Panc1 (cell line): ENCODE measurements at regions not wholly inside any gene's neighbourhood (a gene's known extent, or its start where the extent isn't known, plus 50 kb on each side); places are given as distances from the start of the nearest gene placed in this dataset.

Experiments used
- ATAC-seq: fragments of 200-7000 bp; cut with Tn5 transposase; 2 replicates; pipeline ENCODE4 v1.9.1; 2020; ENCODE audit warnings: mild to moderate bottlenecking, moderate library complexity
- BruUV-seq: library from RNA; stranded (reverse); fragments of 400-500 nt; replicated peaks from 2 replicates; lab custom pipeline; 2021; lab: Mats Ljungman, UMichigan
- CTCF ChIA-PET: fragments of 300-600 bp; sonication (Branson Sonifier 250); formaldehyde crosslinking; loops from one replicate; lab custom pipeline; 2022; ENCODE audit warnings: antibody characterized with exemption; lab: Charles Lee
- POLR2A ChIA-PET: fragments of 300-600 bp; sonication (Branson Sonifier 250); formaldehyde crosslinking; loops from one replicate; lab custom pipeline; 2022; ENCODE audit warnings: antibody characterized with exemption; lab: Charles Lee
- DNase-seq: peaks from one replicate; pipeline ENCODE4 v3.0.0-alpha.2; 2010; ENCODE audit warnings: low read depth, low spot score
- H3K27ac ChIP-seq: 2 replicates; pipeline ENCODE4 v1.5.1; 2011; ENCODE audit warnings: mild to moderate bottlenecking, low read length, inconsistent platforms
- H3K27me3 ChIP-seq: fragments of 200-500 bp; sonication (Bioruptor generic); 2 replicates; pipeline ENCODE4 v1.6.0; 2014; ENCODE audit warnings: low read length, inconsistent platforms; ENCODE audit not compliant: control insufficient read depth, insufficient read depth
- H3K36me3 ChIP-seq: fragments of 200-500 bp; sonication (Bioruptor generic); 2 replicates; pipeline ENCODE4 v1.5.1; 2014; ENCODE audit warnings: inconsistent platforms, mild to moderate bottlenecking, low read length, moderate library complexity; ENCODE audit not compliant: control insufficient read depth, insufficient read depth
- H3K4me1 ChIP-seq: 2 replicates; pipeline ENCODE4 v1.5.1; 2011; ENCODE audit warnings: inconsistent platforms, mild to moderate bottlenecking, low read length, moderate library complexity; ENCODE audit not compliant: control insufficient read depth, insufficient read depth
- H3K4me3 ChIP-seq, 2 experiments: 2 replicates each; pipeline ENCODE4 v1.5.1; 2011 to 2012; ENCODE audit warnings: low read depth in 2 of 2, low read length in 2 of 2, mild to moderate bottlenecking in 2 of 2, inconsistent platforms in 1 of 2, moderate library complexity in 1 of 2
- H3K9me3 ChIP-seq: fragments of 200-500 bp; sonication (Bioruptor generic); 2 replicates; pipeline ENCODE4 v1.5.1; 2014; ENCODE audit warnings: low read depth, mild to moderate bottlenecking, inconsistent platforms, low read length, moderate library complexity; ENCODE audit not compliant: control insufficient read depth, insufficient read depth
- CTCF ChIP-seq: fragments of 450-650 bp; IDR thresholded peaks from 2 replicates; pipeline ENCODE4 v1.5.1; 2017; ENCODE audit warnings: mild to moderate bottlenecking
- POLR2AphosphoS5 ChIP-seq: IDR thresholded peaks from 2 replicates; pipeline ENCODE4 v1.6.1; 2012; ENCODE audit warnings: mild to moderate bottlenecking, low read depth, low read length, moderate library complexity
- REST ChIP-seq, 2 experiments: IDR thresholded peaks; 2 replicates each; pipeline ENCODE4 v1.6.1; 2011 to 2012; ENCODE audit warnings: low read depth in 2 of 2, control low read depth in 1 of 2, low read length in 1 of 2, mild to moderate bottlenecking in 1 of 2, moderate library complexity in 1 of 2; ENCODE audit not compliant: insufficient read depth in 1 of 2
- SIN3A ChIP-seq: IDR thresholded peaks from 2 replicates; pipeline ENCODE4 v1.6.1; 2012; ENCODE audit warnings: low read depth, mild to moderate bottlenecking, low read length, moderate library complexity, borderline replicate concordance; ENCODE audit not compliant: insufficient read depth
- TCF7L2 ChIP-seq: IDR thresholded peaks from 2 replicates; pipeline ENCODE4 v1.6.1; 2011; ENCODE audit warnings: mild to moderate bottlenecking, low read depth, low read length, inconsistent platforms
- in situ Hi-C: cut with HindIII; loops from 2 replicates; pipeline ENCODE4 v1.10.0; 2016; ENCODE audit warnings: low sequenced_read_pairs, low pct_unique_long_range_greater_than_20kb
- intact Hi-C: fragments of 100-400 bp; cut with micrococcal nuclease; formaldehyde crosslinking; loops from one replicate; pipeline ENCODE4 v1.10.0; 2022; ENCODE audit not compliant: unreplicated experiment

- intact Hi-C loops (no loop called here), in situ Hi-C loops (no loop called here)
- Histone ChIP-seq H3K27me3 (no peaks in the 10 kb centered on the region), H3K4me1 (no peaks in the 10 kb centered on the region), H3K4me3 (no peak overlapping the region), H3K9me3 (no peaks in the 10 kb centered on the region), H3K27ac (no peak overlapping the region), H3K36me3 (no peaks in the 10 kb centered on the region)
- no TSS peak for BruUV-seq
- ChIA-PET POLR2A (no interaction called here), CTCF (no interaction called here)
- TF ChIP-seq POLR2AphosphoS5: no peak
- no peak for TF ChIP-seq SIN3A
- TF ChIP-seq TCF7L2: no peak
- TF ChIP-seq REST (IDR thresholded peaks at IDR 0.05; ENCODE audit: insufficient read depth in 1 of 2, low read depth in 2 of 2, low read length in 1 of 2): no peak
- TF ChIP-seq CTCF: no peak
- ATAC-seq (no peak), DNase-seq (no peak)
Measured at GRCh38 chr12:127899971-127900370, 367.0 kb upstream of the TMEM132C start.

- ATAC-seq (no peak), DNase-seq (no peak)
- intact Hi-C loops (no loop called here), in situ Hi-C loops (no loop called here)
- Histone ChIP-seq H3K27ac (no peak overlapping the region), H3K27me3 (no peaks in the 10 kb centered on the region), H3K4me3 (no peak overlapping the region), H3K4me1 (no peaks in the 10 kb centered on the region), H3K36me3 (no peaks in the 10 kb centered on the region), H3K9me3 (no peaks in the 10 kb centered on the region)
- BruUV-seq: no TSS peak
- ChIA-PET CTCF (no interaction called here), POLR2A (no interaction called here)
- no peak for TF ChIP-seq REST (IDR thresholded peaks at IDR 0.05; ENCODE audit: insufficient read depth in 1 of 2, low read depth in 2 of 2, low read length in 1 of 2)
- TF ChIP-seq TCF7L2: no peak
- no peak for TF ChIP-seq SIN3A
- TF ChIP-seq CTCF: no peak
- TF ChIP-seq POLR2AphosphoS5: no peak
Measured at GRCh38 chr12:127900386-127900785, 366.6 kb upstream of the TMEM132C start.
